Esophagus squamous epithelium (tissue), 4 donors: ENCODE measurements at regions not wholly inside any gene's neighbourhood (a gene's known extent, or its start where the extent isn't known, plus 50 kb on each side); places are given as distances from the start of the nearest gene placed in this dataset.

Experiments used
- CTCF ChIP-seq, 6 experiments: fragments of 450-650 bp in 4 of 6; fragments of 200-600 bp in 2 of 6; sonication (generic) in 2 of 6; IDR thresholded peaks; one replicate each; pipeline ENCODE4 v1.5.1; 2016 to 2019; ENCODE audit warnings: antibody characterized with exemption in 6 of 6, mild to moderate bottlenecking in 4 of 6, moderate library complexity in 4 of 6
- POLR2A ChIP-seq, 4 donors: fragments of 450-650 bp; IDR thresholded peaks; one replicate each; pipeline ENCODE4 v1.6.1; 2017; ENCODE audit warnings: antibody characterized with exemption in 4 of 4, mild to moderate bottlenecking in 4 of 4, moderate library complexity in 3 of 4

GRCh38 chr10:108037061-108037460 is 872.6 kb upstream of the SORCS1 start:
- TF ChIP-seq CTCF (IDR thresholded peaks at IDR 0.05) (no peak), POLR2A (IDR thresholded peaks at IDR 0.05) (no peak)
